Suprapubic skin (tissue), 3 donors: ENCODE measurements at regions not wholly inside any gene's neighbourhood (a gene's known extent, or its start where the extent isn't known, plus 50 kb on each side); places are given as distances from the start of the nearest gene placed in this dataset.

Experiments
- POLR2AphosphoS5 ChIP-seq, 3 donors: sonication (generic); formaldehyde crosslinking; IDR thresholded peaks; one replicate each; pipeline ENCODE4 v1.6.1; 2017; ENCODE audit warnings: antibody characterized with exemption in 3 of 3
- TF ChIP-seq, protein P1 (sequence below), 2 donors: fragments of 200-600 bp in 1 of 2; fragments of 450-650 bp in 1 of 2; sonication (generic) in 1 of 2; IDR thresholded peaks; one replicate each; pipeline ENCODE4 v1.5.1; 2016 to 2019; ENCODE audit warnings: antibody characterized with exemption in 2 of 2, mild to moderate bottlenecking in 1 of 2, moderate library complexity in 1 of 2

DNA sequence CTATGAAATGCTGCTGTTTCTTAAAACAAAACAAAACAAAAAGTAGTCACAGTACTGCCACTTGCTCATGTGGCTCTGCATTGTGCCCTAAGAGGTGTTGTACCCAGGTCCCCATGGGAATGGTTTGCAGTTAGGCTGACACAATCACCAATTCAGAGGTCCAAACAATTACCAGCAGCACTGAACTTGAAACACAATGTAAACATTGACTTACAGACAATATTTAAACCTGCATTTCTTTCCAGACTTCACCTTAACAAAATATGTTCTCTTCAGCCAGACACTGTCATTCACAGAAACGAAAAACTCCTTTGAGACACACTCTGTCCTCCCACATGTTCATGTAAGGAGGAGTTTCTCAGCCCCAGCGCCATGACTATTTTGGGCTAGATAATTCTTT lies 206.8 kb upstream of the ARG1 start:
- no peak for TF ChIP-seq POLR2AphosphoS5 (IDR thresholded peaks at IDR 0.05)
- TF ChIP-seq, protein P1, sequence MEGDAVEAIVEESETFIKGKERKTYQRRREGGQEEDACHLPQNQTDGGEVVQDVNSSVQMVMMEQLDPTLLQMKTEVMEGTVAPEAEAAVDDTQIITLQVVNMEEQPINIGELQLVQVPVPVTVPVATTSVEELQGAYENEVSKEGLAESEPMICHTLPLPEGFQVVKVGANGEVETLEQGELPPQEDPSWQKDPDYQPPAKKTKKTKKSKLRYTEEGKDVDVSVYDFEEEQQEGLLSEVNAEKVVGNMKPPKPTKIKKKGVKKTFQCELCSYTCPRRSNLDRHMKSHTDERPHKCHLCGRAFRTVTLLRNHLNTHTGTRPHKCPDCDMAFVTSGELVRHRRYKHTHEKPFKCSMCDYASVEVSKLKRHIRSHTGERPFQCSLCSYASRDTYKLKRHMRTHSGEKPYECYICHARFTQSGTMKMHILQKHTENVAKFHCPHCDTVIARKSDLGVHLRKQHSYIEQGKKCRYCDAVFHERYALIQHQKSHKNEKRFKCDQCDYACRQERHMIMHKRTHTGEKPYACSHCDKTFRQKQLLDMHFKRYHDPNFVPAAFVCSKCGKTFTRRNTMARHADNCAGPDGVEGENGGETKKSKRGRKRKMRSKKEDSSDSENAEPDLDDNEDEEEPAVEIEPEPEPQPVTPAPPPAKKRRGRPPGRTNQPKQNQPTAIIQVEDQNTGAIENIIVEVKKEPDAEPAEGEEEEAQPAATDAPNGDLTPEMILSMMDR (IDR thresholded peaks at IDR 0.05): no peak
